Neural cell (in vitro differentiated cells): ENCODE measurements at regions not wholly inside any gene's neighbourhood (a gene's known extent, or its start where the extent isn't known, plus 50 kb on each side); places are given as distances from the start of the nearest gene placed in this dataset.
A peak's percentile ranks its signal among the peaks of the same experiment; 100 is the strongest.

Experiments used
- H2AFZ ChIP-seq: fragments of 200-600, 300-800 bp; sonication (generic), shearing (Covaris generic); 2 replicates; pipeline ENCODE4 v1.6.0; 2014; ENCODE audit warnings: low read depth, mild to moderate bottlenecking, antibody characterized with exemption, low read length, moderate library complexity
- H3F3A ChIP-seq: fragments of 200-600 bp; shearing (Covaris generic); 2 replicates; pipeline ENCODE4 v1.6.1; 2016; ENCODE audit warnings: mild to moderate bottlenecking, moderate library complexity, mixed read lengths, antibody characterized with exemption, low read length; ENCODE audit not compliant: insufficient read depth, poor library complexity, severe bottlenecking
- H3K27ac ChIP-seq: fragments of 200-600, 300-800 bp; sonication (generic), shearing (Covaris generic); 2 replicates; pipeline ENCODE4 v1.5.1; 2014; ENCODE audit warnings: mild to moderate bottlenecking, low read length, moderate library complexity
- H3K27me3 ChIP-seq: fragments of 300-800, 200-600 bp; sonication (generic), shearing (Covaris generic); 2 replicates; pipeline ENCODE4 v1.6.0; 2014; ENCODE audit warnings: mild to moderate bottlenecking, low read depth, low read length, moderate library complexity; ENCODE audit not compliant: insufficient read depth
- H3K36me3 ChIP-seq: fragments of 300-800, 200-600 bp; sonication (generic), shearing (Covaris generic); 2 replicates; pipeline ENCODE4 v1.5.1; 2014; ENCODE audit warnings: mild to moderate bottlenecking, antibody characterized with exemption, low read length, moderate library complexity; ENCODE audit not compliant: insufficient read depth
- H3K4me2 ChIP-seq: fragments of 300-800, 200-600 bp; sonication (generic), shearing (Covaris generic); 2 replicates; pipeline ENCODE4 v1.6.0; 2014; ENCODE audit warnings: mild to moderate bottlenecking, low read length
- H3K4me3 ChIP-seq: fragments of 300-800, 200-600 bp; sonication (generic), shearing (Covaris generic); 2 replicates; pipeline ENCODE4 v1.5.1; 2014; ENCODE audit warnings: mild to moderate bottlenecking, low read length, moderate library complexity
- H3K79me2 ChIP-seq: fragments of 200-600 bp; shearing (Covaris generic); replicated peaks from 2 replicates; pipeline ENCODE4 v1.6.0; 2014; ENCODE audit warnings: mild to moderate bottlenecking, low read length, moderate library complexity; ENCODE audit not compliant: insufficient read depth
- H3K9ac ChIP-seq: fragments of 300-800, 200-600 bp; sonication (generic), shearing (Covaris generic); 2 replicates; pipeline ENCODE4 v1.6.1; 2016; ENCODE audit warnings: mild to moderate bottlenecking, low read length, mixed read lengths
- H3K9me2 ChIP-seq: fragments of 200-600 bp; shearing (Covaris generic); 2 replicates; pipeline ENCODE4 v1.6.1; 2016; ENCODE audit warnings: mild to moderate bottlenecking, low read length, mixed read lengths; ENCODE audit not compliant: insufficient read depth
- H3K9me3 ChIP-seq: fragments of 200-600, 300-800 bp; sonication (generic), shearing (Covaris generic); 2 replicates; pipeline ENCODE4 v1.6.1; 2016; ENCODE audit warnings: mild to moderate bottlenecking, mixed run types, low read length, moderate library complexity, mixed read lengths
- H4K20me1 ChIP-seq: fragments of 200-600 bp; shearing (Covaris generic); 2 replicates; pipeline ENCODE4 v1.6.1; 2016; ENCODE audit warnings: mild to moderate bottlenecking, mixed run types; ENCODE audit not compliant: insufficient read depth
- CTCF ChIP-seq: fragments of 450-650 bp; IDR thresholded peaks from 2 replicates; pipeline ENCODE4 v1.5.1; 2014; ENCODE audit warnings: antibody characterized with exemption, mild to moderate bottlenecking, moderate library complexity; ENCODE audit not compliant: poor library complexity, severe bottlenecking
- EP300 ChIP-seq: fragments of 450-650 bp; conservative IDR thresholded peaks from 2 replicates; pipeline ENCODE4 v1.6.1; 2014; ENCODE audit warnings: antibody characterized with exemption, mild to moderate bottlenecking, moderate library complexity; ENCODE audit not compliant: poor library complexity, severe bottlenecking
- EZH2 ChIP-seq: fragments of 200-600, 300-800 bp; shearing (Covaris generic), sonication (generic); IDR thresholded peaks from 2 replicates; pipeline ENCODE4 v1.6.1; 2014; ENCODE audit warnings: antibody characterized with exemption, low read length, borderline replicate concordance, mild to moderate bottlenecking; ENCODE audit not compliant: insufficient read depth, poor library complexity, severe bottlenecking
- MXI1 ChIP-seq: fragments of 450-650 bp; conservative IDR thresholded peaks from 2 replicates; pipeline ENCODE4 v1.6.1; 2014; ENCODE audit warnings: antibody characterized with exemption, mild to moderate bottlenecking; ENCODE audit not compliant: poor library complexity, severe bottlenecking
- POLR2AphosphoS5 ChIP-seq: IDR thresholded peaks from 2 replicates; pipeline ENCODE4 v1.6.1; 2012
- RAD21 ChIP-seq: fragments of 450-650 bp; conservative IDR thresholded peaks from 2 replicates; pipeline ENCODE4 v1.6.1; 2014; ENCODE audit warnings: antibody characterized with exemption, mild to moderate bottlenecking, moderate library complexity
- REST ChIP-seq: IDR thresholded peaks from 2 replicates; pipeline ENCODE4 v1.6.1; 2012; ENCODE audit warnings: borderline replicate concordance
- SMC3 ChIP-seq: fragments of 450-650 bp; conservative IDR thresholded peaks from 2 replicates; pipeline ENCODE4 v1.6.1; 2014; ENCODE audit warnings: antibody characterized with exemption, mild to moderate bottlenecking, moderate library complexity; ENCODE audit not compliant: poor library complexity
- TAF1 ChIP-seq: IDR thresholded peaks from 2 replicates; pipeline ENCODE4 v1.6.1; 2012; ENCODE audit warnings: low read depth

DNA sequence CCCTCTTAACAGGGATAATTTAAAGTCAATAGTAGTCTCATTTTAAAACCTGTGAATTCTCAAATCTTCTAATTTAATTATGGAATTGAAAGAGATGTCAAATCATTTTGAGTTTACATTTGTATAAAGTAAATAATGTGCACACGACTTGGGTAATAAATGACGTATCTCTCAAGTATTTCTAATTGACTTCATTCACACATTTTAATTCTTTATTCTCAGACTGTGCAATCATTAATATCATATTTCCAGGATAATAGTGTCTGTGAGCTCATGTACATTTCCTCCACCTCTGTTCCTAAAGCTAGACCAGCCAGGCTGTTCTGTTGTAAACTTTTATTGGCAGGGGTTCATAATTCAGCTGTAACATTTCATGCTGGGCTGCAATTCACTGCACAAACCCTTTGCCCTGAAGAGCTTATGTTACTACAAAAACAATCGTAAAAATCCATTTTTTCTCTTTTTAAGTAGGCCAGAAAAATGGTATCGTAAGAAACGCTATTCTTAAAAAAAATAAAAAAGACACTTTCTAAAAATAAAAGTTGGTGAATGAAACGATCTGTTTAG, 1103.1 kb upstream of the TENM3 start:
- TF ChIP-seq REST (no peak), SMC3 (no peak), RAD21 (no peak), CTCF (no peak), POLR2AphosphoS5 (no peak), MXI1 (no peak), EP300 (no peak), EZH2 (no peak)
- Histone ChIP-seq H2AFZ (no peak overlapping the region), H3K9me3 (no peaks in the 10 kb centered on the region), H3K9me2 (no peaks in the 10 kb centered on the region), H3F3A (no peaks in the 10 kb centered on the region), H3K4me3 (no peak overlapping the region), H3K27me3 (no peaks in the 10 kb centered on the region), H4K20me1 (no peaks in the 10 kb centered on the region), H3K36me3 (no peaks in the 10 kb centered on the region), H3K9ac (no peak overlapping the region), H3K4me2 (no peak overlapping the region), H3K79me2 (no peaks in the 10 kb centered on the region), H3K27ac (no peak overlapping the region)

- Histone ChIP-seq H3K9ac (no peak overlapping the region), H3K4me3 (no peak overlapping the region), H3K9me3 (no peaks in the 10 kb centered on the region), H3F3A (no peaks in the 10 kb centered on the region), H3K36me3 (no peaks in the 10 kb centered on the region), H3K79me2 (no peaks in the 10 kb centered on the region), H3K4me2 (no peak overlapping the region), H3K27me3 (no peaks in the 10 kb centered on the region), H3K27ac (no peak overlapping the region), H3K9me2 (no peaks in the 10 kb centered on the region), H2AFZ (no peak overlapping the region), H4K20me1 (no peaks in the 10 kb centered on the region)
- TF ChIP-seq REST (no peak), TAF1 (no peak), EP300 (no peak), MXI1 (no peak), CTCF (peak; percentile 94), EZH2 (no peak), RAD21 (peak; percentile 99), SMC3 (peak; percentile 99), POLR2AphosphoS5 (no peak)
Observed at GRCh38 chr4:181143250-181143854, 1099.8 kb upstream of the TENM3 start.
